GM21717 (cell line): ENCODE measurements at regions not wholly inside any gene's neighbourhood (a gene's known extent, or its start where the extent isn't known, plus 50 kb on each side); places are given as distances from the start of the nearest gene placed in this dataset.
"Not testable (repeated sequence)": the region's sequence is repeated elsewhere in the genome, so short reads cannot be mapped to it uniquely, and the experiment has no call there.

Source experiments
- ATAC-seq: cut with Tn5 transposase; IDR thresholded peaks from one replicate; pipeline ENCODE4 v1.9.1; 2021; ENCODE audit warnings: mild to moderate bottlenecking, moderate library complexity; ENCODE audit not compliant: unreplicated experiment

- no peak for ATAC-seq
Observed at GRCh38 chr3:167106456-167106855, 273.6 kb downstream of the ZBBX start.

DNA sequence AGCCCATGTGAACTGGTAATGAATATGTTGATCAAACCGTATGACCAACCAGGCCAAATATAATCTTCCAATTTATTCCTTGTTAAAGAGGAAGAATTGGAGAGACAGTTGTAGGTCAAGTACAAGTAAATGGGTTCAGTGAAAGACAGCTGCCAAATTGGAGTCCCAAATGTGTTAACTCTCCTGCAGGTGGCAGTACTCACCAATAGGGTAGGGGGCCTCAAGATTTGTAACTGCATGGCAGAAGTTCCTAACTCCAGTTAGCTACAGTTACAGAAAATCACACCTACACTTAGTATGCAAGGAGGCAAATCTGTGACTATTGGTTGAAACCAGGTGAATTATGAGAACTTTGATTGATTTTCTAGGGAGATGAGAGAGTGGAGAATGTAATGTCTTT lies 278.0 kb downstream of the ZBBX start:
- no peak for ATAC-seq

DNA sequence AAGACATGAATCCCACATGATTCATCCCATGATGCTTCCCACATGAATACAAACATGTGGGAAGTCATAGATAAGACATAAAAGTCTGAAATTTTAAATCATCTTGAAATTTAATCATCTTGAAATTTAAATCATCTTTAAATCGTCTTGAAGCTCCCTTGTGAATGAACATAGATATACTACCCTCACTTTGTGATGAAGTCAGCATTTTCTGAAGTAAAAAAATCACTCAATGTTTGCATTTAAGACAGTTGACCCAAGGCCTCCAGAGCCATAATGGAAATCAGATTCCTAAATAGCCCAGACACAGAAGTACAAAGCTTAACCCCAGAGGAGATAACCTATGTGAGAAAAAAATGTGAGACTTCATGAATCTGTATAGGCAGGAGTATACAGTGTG lies 279.4 kb downstream of the ZBBX start:
- ATAC-seq: no peak

DNA sequence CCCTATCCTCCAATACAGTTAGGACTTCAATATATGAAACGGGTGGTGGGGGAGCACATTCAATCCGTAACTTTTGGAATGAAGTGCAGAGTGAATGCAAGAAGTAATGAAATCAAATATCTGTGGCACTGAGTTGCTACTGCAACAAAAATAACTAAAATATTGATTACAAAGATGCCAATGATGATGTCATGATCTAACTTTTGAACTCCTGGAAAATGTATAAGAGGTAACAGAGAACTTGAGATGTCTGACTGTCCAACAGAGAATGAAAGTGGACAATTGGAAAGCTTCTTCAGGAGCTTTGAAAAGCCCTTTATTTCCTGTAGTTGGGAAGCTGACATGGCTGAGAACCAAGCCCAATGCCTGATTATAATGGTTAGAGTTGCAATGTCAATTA lies 279.9 kb downstream of the ZBBX start:
- ATAC-seq: no peak

DNA sequence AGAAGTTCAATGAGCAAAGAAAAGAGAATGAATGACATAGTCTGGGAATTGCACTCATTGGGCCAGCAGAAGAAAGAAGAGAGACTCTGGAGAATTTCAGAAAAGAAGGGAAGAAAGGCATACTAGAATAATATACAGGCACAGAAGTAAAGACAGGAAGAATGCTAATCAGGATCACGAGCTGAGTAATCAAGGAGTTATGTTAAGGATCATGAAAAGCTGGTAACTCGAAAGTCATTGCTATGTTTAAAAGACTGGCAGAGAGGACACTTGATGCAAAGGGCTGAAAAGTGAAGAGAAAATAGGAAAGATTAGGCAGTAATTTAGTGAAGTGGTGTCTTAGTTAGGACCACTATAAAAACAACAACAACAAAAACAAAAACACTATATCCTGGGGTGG lies 284.1 kb downstream of the ZBBX start:
- no peak for ATAC-seq

DNA sequence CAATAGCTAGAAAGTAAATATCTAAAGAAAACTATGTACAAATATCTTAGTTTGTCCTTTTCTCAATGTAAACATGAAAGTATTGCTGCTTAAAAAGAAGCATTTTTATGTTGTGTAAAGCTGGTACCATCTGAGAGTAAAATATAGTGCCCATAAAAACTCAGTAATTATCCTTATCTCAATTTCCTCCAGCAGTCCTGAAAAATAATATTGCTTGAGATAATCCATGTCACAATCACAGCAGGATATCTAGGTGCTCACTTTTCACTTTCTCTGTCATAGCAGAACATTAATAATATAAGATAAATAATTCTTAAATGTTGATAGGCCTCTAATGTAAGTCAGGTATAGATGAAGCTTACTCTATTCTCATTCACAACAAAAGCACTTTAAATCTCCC lies 285.5 kb downstream of the ZBBX start:
- ATAC-seq: no peak

- ATAC-seq: no peak
Observed at GRCh38 chr3:167091226-167091625, 288.9 kb downstream of the ZBBX start.

DNA sequence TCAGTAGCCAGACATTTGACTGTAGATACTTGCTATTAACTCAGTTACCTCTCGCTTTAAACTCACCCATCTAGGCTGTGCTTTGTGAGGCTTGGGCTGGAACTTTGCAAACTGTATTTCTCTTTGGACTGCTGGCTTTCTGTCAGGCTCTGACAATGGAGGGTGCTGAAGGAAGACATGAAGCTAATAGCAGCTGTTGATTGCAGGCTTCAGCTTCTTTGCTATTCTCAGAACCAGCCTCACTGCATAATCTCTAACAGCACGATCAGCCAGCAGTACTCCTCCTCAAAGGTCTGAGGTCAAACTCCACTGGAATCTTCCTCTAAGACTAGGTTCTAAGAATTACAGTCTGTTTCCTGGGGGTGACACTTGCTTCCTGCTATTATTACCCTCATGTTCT lies 295.6 kb downstream of the ZBBX start:
- no peak for ATAC-seq

DNA sequence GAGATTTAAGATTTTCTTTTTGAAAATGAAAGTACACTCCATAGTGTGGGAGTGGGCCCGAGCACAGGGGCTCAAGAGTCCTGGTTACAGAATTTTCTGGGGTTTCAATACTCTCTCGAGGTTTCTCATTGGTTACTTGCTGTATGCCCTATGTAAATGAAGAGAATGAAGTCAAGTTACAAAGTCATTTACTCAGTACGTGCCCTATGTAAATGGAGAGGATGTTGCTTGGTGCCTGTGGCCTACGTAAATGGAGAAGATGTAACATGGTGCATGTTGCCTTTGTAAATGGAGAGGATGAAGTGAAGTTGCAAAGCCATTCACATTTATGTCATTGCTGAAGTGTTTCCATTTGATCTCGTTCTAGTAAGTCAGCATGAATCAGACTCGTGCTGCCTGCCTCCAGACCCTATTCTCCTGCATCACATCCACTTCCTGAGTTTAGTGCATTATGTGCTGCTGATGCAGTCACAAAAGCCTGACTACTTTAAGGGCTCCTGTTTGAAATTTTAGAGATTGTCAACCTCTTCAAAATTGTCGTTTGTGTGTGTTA lies 302.0 kb downstream of the ZBBX start:
- no peak for ATAC-seq

- ATAC-seq: no peak
Observed at GRCh38 chr3:167067787-167068161, 312.3 kb downstream of the ZBBX start.

DNA sequence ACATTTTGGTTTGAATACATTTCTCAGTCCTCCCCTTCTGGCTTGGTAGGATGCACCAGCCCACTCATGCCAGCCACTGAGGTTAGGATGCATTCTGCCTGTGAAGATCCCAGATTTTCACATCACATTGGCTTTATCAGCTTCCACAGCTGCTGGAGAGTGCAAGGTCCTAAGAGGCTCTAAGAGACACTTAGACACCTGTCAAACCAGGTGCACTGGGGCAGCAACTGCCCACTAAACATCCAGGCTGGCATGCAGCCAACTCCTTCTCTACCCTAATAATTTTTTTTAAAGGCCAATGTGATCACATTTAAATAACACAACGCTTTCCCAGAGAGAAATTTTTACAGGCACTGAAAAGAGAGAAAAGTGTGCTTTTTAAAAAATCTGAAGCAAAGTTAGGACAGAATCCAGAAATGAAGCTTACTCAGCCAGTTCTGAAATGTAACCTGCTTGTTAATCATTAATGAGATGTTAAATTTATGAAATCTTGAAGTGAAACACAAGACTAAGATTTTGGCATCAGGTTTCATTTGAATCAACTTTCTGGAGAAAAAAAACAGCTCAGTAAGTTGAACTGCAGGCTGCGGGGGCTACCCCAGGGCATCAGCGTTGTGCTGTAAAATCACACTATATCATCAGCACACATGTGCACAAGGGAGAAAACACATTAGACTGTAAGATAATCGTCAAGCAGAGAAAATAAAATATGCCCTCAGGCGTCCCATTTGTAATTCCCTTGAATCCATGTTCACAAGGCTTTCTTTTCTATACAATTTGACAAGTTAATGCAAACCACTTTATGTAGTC lies 312.9 kb downstream of the ZBBX start:
- ATAC-seq: no peak

DNA sequence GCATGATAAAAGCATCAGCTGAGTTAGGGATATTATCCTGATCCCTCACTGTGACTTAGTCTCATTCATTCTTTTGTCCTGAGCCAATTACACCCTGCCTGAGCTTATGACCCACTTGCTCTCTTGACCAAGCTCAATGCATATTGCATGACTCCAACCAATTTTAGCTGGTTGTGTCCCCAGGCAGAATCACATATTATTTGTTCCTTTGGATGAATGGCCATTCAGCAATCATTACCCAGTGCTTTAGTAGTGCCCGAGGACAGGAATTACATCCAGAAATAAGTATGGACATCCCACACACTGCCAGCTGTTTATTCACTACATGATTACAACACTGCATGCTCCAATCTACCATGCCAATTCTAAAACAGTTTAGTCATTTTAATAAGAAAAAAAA lies 322.5 kb downstream of the ZBBX start:
- ATAC-seq: no peak

GRCh38 chr3:167054926-167055325 lies 325.2 kb downstream of the ZBBX start:
- ATAC-seq: no peak

DNA sequence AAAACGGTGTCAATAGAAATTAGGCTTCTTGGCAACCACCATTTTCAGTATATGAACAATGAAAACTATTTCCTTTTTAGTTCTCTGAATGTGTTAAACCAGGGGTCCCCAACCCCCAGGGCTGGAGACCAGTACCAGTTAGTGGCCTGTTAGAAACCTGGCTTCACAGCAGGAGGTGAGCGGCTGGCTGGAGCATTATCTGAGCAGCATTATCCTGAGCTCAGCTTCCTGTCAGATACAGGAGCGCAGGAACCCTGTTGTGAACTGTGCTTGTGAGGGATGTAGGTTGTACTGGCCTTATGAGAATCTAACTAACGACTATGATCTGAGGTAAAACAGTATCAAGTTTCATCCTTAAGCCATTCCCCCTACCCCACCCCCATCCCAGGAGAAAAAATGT lies 328.7 kb downstream of the ZBBX start:
- ATAC-seq: no peak

DNA sequence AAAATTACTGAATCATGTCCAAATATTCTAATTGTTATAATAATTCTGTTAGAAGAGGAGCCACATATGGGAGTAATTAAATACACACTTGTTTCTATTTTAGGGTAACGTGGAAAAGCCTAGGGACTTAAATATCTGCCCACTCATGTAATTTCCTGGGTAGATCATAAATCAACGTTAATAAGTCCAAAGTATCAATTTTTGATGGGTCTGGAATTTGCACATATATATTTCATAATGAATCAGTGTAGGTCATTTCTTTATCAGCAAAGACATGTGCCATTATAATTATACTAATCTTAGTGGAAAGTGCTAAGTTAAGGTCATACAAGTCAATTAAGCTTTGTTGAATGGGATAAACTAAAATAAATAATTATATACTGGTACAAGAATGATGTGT lies 346.2 kb downstream of the ZBBX start:
- no peak for ATAC-seq

DNA sequence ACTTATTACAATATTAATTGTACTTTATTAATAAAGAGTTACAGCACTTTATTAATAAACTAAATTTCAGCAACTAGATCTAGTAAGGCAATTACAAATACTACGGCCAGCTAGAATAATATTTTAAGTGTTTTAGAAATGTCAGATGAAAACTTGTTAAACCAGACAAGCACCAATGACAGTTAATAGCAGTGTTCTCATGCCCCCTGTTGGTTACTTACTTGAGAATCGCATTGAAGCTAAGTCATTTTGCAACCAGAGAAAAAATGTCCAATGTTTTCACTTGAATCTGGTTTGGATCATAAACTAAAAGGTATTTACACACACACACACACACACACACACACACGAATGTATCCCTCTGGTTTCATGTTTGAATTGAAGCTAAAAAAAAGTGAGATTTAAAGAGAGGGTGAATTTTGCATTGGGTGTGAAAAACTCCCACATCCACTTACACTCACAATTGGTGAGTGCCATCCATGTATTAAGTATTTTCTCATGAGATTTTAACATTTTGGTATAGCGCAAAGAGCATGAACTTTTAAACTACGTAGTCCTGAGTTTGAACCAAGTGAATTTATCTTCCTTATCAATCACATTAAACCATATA lies 347.7 kb downstream of the ZBBX start:
- ATAC-seq: no peak

GRCh38 chr3:167031364-167032049 lies 348.6 kb downstream of the ZBBX start:
- ATAC-seq: no peak

GRCh38 chr3:167030082-167030725 lies 349.9 kb downstream of the ZBBX start:
- no peak for ATAC-seq

- not testable (repeated sequence) for ATAC-seq
Observed at GRCh38 chr3:167019503-167019902, 360.6 kb downstream of the ZBBX start.

GRCh38 chr3:167018591-167019111 lies 361.4 kb downstream of the ZBBX start:
- not testable (repeated sequence) for ATAC-seq

DNA sequence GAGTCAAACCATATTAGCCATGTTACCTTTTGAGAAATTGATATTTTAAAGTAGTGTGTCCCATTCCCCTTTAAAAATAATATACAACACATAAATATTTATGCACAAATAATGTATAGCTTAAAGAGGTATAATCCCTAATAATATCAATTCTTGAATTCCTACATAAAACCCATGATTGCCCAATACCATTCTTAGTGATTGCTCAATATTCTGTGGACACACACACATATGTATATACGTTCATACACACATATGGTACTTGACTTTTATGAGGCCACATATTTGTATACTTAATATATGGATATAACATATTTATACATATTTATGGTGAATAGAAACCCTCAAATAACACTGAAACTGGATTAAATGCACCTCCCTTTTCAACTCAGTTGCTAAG lies 367.4 kb downstream of the ZBBX start:
- no peak for ATAC-seq
